GM23338 (cell line): ENCODE measurements at regions not wholly inside any gene's neighbourhood (a gene's known extent, or its start where the extent isn't known, plus 50 kb on each side); places are given as distances from the start of the nearest gene placed in this dataset.

Source experiments
- ATAC-seq: fragments of 200-7000 bp; cut with Tn5 transposase; 3 replicates; pipeline ENCODE4 v1.9.1; 2020
- DNase-seq: peaks from one replicate; pipeline ENCODE4 v3.0.0-alpha.2; 2015; ENCODE audit warnings: low spot score
- H2AFZ ChIP-seq: fragments of 200-600 bp; sonication (generic); 2 replicates; pipeline ENCODE4 v1.8.0; 2016; ENCODE audit warnings: antibody characterized with exemption, mild to moderate bottlenecking, moderate library complexity
- H3F3A ChIP-seq: fragments of 200-600 bp; sonication (generic); replicated peaks from 2 replicates; pipeline ENCODE4 v1.8.0; 2017; ENCODE audit warnings: antibody characterized with exemption, mixed run types, low read depth
- H3K27ac ChIP-seq: fragments of 200-600 bp; sonication (generic); 2 replicates; pipeline ENCODE4 v1.6.1; 2016; ENCODE audit warnings: low read depth
- H3K27me3 ChIP-seq: fragments of 200-600 bp; sonication (generic); 2 replicates; pipeline ENCODE4 v1.8.0; 2016; ENCODE audit warnings: mild to moderate bottlenecking, mixed run types, moderate library complexity; ENCODE audit not compliant: insufficient read depth
- H3K36me3 ChIP-seq: fragments of 200-600 bp; sonication (generic); 2 replicates; pipeline ENCODE4 v1.8.0; 2016; ENCODE audit warnings: mild to moderate bottlenecking; ENCODE audit not compliant: insufficient read depth
- H3K4me1 ChIP-seq: fragments of 200-600 bp; sonication (generic); 2 replicates; pipeline ENCODE4 v1.8.0; 2016; ENCODE audit warnings: mild to moderate bottlenecking, moderate library complexity; ENCODE audit not compliant: insufficient read depth
- H3K4me2 ChIP-seq: fragments of 200-600 bp; sonication (generic); 2 replicates; pipeline ENCODE4 v1.7.1; 2017; ENCODE audit warnings: mixed run types
- H3K4me3 ChIP-seq: fragments of 200-600 bp; sonication (generic); 2 replicates; pipeline ENCODE4 v1.6.1; 2016; ENCODE audit warnings: mixed run types
- H3K79me2 ChIP-seq: fragments of 200-600 bp; sonication (generic); replicated peaks from 2 replicates; pipeline ENCODE4 v1.8.0; 2017; ENCODE audit warnings: mild to moderate bottlenecking; ENCODE audit not compliant: insufficient read depth
- H3K9me2 ChIP-seq: fragments of 200-600 bp; sonication (generic); 2 replicates; pipeline ENCODE4 v1.8.0; 2017; ENCODE audit not compliant: insufficient read depth
- H4K20me1 ChIP-seq: fragments of 200-600 bp; sonication (generic); replicated peaks from 2 replicates; pipeline ENCODE4 v1.8.0; 2017; ENCODE audit warnings: mild to moderate bottlenecking; ENCODE audit not compliant: insufficient read depth
- H3K27ac Mint-ChIP-seq: 2 replicates; pipeline ENCODE4 v1.8.0; 2020; ENCODE audit warnings: inconsistent platforms, mild to moderate bottlenecking, moderate library complexity, mixed read lengths
- H3K27me3 Mint-ChIP-seq: 3 replicates; pipeline ENCODE4 v1.8.0; 2022; ENCODE audit warnings: low read depth, mild to moderate bottlenecking, moderate library complexity, mixed read lengths, inconsistent platforms; ENCODE audit not compliant: insufficient read depth, poor library complexity
- H3K36me3 Mint-ChIP-seq: 3 replicates; pipeline ENCODE4 v1.8.0; 2021; ENCODE audit warnings: low read depth, mild to moderate bottlenecking, inconsistent platforms, moderate library complexity, mixed read lengths
- H3K4me1 Mint-ChIP-seq: 3 replicates; pipeline ENCODE4 v1.8.0; 2020; ENCODE audit warnings: mild to moderate bottlenecking, inconsistent platforms, mixed read lengths
- H3K4me3 Mint-ChIP-seq: 3 replicates; pipeline ENCODE4 v1.8.0; 2021; ENCODE audit warnings: moderate library complexity, mild to moderate bottlenecking, inconsistent platforms, mixed read lengths
- H3K9me3 Mint-ChIP-seq: 3 replicates; pipeline ENCODE4 v1.8.0; 2020; ENCODE audit warnings: moderate library complexity, mild to moderate bottlenecking, inconsistent platforms, mixed read lengths
- CREB1 ChIP-seq: fragments of 250-450 bp; sonication (Bioruptor Pico); IDR thresholded peaks from 2 replicates; pipeline ENCODE4 v1.5.0; 2020; ENCODE audit warnings: low read depth, mild to moderate bottlenecking, moderate library complexity
- EZH2 ChIP-seq: fragments of 200-600 bp; sonication (generic); IDR thresholded peaks from one replicate; pipeline ENCODE4 v1.8.0; 2017; ENCODE audit warnings: antibody characterized with exemption, mild to moderate bottlenecking, low read depth; ENCODE audit not compliant: unreplicated experiment
- EZH2phosphoT487 ChIP-seq: fragments of 200-600 bp; sonication (generic); IDR thresholded peaks from one replicate; pipeline ENCODE4 v1.8.1; 2018; ENCODE audit warnings: antibody characterized with exemption; ENCODE audit not compliant: unreplicated experiment
- JUNB ChIP-seq: IDR thresholded peaks from one replicate; pipeline ENCODE4 v1.6.1; 2016; ENCODE audit warnings: antibody characterized with exemption; ENCODE audit not compliant: unreplicated experiment
- NANOG ChIP-seq: IDR thresholded peaks from 2 replicates; pipeline ENCODE4 v1.6.1; 2016; ENCODE audit warnings: antibody characterized with exemption, borderline replicate concordance
- POLR2AphosphoS5 ChIP-seq: IDR thresholded peaks from 2 replicates; pipeline ENCODE4 v1.6.1; 2016; ENCODE audit warnings: antibody characterized with exemption, low read depth
- STAT1 ChIP-seq: IDR thresholded peaks from one replicate; pipeline ENCODE4 v1.6.1; 2016; ENCODE audit warnings: antibody characterized with exemption; ENCODE audit not compliant: unreplicated experiment
- TF ChIP-seq, protein P1 (sequence below), 2 experiments: fragments of 200-600 bp in 1 of 2; sonication (generic) in 1 of 2; conservative IDR thresholded peaks; 2 replicates each; pipeline versions ENCODE4 v1.5.1 to v1.6.1; 2016 to 2017; ENCODE audit warnings: antibody characterized with exemption in 2 of 2, low read depth in 2 of 2, mild to moderate bottlenecking in 2 of 2, moderate library complexity in 1 of 2
- TF ChIP-seq, protein P2 (sequence below): IDR thresholded peaks from 2 replicates; pipeline ENCODE4 v1.6.1; 2016; ENCODE audit warnings: antibody characterized with exemption
- TF ChIP-seq, protein P3 (sequence below): fragments of 250-450 bp; sonication (Bioruptor Pico); IDR thresholded peaks from 2 replicates; pipeline ENCODE4 v1.5.0; 2020; ENCODE audit warnings: mild to moderate bottlenecking, moderate library complexity
- TF ChIP-seq, protein P4 (sequence below): IDR thresholded peaks from one replicate; pipeline ENCODE4 v1.6.1; 2018; ENCODE audit warnings: antibody characterized with exemption; ENCODE audit not compliant: unreplicated experiment

DNA sequence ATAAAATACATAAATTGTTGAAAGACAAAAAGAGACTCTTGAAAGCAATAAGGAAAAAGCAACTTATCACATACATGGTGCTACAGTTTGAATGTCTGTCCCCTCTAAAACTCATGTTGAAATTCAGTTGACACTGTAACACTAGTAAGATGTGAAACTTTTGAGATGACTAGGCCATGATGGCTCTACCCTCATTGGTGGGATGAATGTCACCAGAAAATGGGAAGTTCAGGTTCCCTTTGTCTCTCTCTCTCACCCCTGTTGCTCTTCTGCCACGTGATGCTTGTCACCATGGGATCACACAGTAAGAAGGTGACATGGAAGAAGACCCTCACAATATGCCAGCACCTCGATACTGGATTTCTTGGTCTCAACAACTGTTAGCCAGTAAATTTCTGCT is 50.3 kb upstream of the SPTLC1 start:
- no peaks in the 10 kb centered on the region for H4K20me1 ChIP-seq
- H3K27me3 ChIP-seq: no peaks in the 10 kb centered on the region
- no peak for ATAC-seq
- no peaks in the 10 kb centered on the region for H3K9me3 Mint-ChIP-seq
- no peaks in the 10 kb centered on the region; the same call in 1 of the 2 replicates for H3K9me2 ChIP-seq
- H3F3A ChIP-seq: no peaks in the 10 kb centered on the region
- H3K27ac Mint-ChIP-seq: no peak overlapping the region
- H3K27ac ChIP-seq: no peak overlapping the region
- H3K4me2 ChIP-seq: no peak overlapping the region
- H3K4me3 ChIP-seq: no peak overlapping the region
- H3K4me1 Mint-ChIP-seq: no peaks in the 10 kb centered on the region
- no peak for DNase-seq
- no peak overlapping the region for H3K4me3 Mint-ChIP-seq
- H2AFZ ChIP-seq: no peak overlapping the region
- no peaks in the 10 kb centered on the region; the same call in 2 of the 3 replicates for H3K36me3 Mint-ChIP-seq
- no peaks in the 10 kb centered on the region for H3K79me2 ChIP-seq
- peaks cover 4% of the 10 kb centered on the region for H3K27me3 Mint-ChIP-seq
- no peaks in the 10 kb centered on the region for H3K36me3 ChIP-seq
- TF ChIP-seq POLR2AphosphoS5: no peak
- no peak for TF ChIP-seq EZH2phosphoT487
- TF ChIP-seq, protein P1, sequence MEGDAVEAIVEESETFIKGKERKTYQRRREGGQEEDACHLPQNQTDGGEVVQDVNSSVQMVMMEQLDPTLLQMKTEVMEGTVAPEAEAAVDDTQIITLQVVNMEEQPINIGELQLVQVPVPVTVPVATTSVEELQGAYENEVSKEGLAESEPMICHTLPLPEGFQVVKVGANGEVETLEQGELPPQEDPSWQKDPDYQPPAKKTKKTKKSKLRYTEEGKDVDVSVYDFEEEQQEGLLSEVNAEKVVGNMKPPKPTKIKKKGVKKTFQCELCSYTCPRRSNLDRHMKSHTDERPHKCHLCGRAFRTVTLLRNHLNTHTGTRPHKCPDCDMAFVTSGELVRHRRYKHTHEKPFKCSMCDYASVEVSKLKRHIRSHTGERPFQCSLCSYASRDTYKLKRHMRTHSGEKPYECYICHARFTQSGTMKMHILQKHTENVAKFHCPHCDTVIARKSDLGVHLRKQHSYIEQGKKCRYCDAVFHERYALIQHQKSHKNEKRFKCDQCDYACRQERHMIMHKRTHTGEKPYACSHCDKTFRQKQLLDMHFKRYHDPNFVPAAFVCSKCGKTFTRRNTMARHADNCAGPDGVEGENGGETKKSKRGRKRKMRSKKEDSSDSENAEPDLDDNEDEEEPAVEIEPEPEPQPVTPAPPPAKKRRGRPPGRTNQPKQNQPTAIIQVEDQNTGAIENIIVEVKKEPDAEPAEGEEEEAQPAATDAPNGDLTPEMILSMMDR (conservative IDR thresholded peaks at IDR 0.05; ENCODE audit: low read depth in 2 of 2): no peak
- TF ChIP-seq, protein P2, sequence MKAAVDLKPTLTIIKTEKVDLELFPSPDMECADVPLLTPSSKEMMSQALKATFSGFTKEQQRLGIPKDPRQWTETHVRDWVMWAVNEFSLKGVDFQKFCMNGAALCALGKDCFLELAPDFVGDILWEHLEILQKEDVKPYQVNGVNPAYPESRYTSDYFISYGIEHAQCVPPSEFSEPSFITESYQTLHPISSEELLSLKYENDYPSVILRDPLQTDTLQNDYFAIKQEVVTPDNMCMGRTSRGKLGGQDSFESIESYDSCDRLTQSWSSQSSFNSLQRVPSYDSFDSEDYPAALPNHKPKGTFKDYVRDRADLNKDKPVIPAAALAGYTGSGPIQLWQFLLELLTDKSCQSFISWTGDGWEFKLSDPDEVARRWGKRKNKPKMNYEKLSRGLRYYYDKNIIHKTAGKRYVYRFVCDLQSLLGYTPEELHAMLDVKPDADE: no peak
- no peak for TF ChIP-seq JUNB
- no peak for TF ChIP-seq NANOG
- no peak for TF ChIP-seq STAT1
- TF ChIP-seq, protein P3, sequence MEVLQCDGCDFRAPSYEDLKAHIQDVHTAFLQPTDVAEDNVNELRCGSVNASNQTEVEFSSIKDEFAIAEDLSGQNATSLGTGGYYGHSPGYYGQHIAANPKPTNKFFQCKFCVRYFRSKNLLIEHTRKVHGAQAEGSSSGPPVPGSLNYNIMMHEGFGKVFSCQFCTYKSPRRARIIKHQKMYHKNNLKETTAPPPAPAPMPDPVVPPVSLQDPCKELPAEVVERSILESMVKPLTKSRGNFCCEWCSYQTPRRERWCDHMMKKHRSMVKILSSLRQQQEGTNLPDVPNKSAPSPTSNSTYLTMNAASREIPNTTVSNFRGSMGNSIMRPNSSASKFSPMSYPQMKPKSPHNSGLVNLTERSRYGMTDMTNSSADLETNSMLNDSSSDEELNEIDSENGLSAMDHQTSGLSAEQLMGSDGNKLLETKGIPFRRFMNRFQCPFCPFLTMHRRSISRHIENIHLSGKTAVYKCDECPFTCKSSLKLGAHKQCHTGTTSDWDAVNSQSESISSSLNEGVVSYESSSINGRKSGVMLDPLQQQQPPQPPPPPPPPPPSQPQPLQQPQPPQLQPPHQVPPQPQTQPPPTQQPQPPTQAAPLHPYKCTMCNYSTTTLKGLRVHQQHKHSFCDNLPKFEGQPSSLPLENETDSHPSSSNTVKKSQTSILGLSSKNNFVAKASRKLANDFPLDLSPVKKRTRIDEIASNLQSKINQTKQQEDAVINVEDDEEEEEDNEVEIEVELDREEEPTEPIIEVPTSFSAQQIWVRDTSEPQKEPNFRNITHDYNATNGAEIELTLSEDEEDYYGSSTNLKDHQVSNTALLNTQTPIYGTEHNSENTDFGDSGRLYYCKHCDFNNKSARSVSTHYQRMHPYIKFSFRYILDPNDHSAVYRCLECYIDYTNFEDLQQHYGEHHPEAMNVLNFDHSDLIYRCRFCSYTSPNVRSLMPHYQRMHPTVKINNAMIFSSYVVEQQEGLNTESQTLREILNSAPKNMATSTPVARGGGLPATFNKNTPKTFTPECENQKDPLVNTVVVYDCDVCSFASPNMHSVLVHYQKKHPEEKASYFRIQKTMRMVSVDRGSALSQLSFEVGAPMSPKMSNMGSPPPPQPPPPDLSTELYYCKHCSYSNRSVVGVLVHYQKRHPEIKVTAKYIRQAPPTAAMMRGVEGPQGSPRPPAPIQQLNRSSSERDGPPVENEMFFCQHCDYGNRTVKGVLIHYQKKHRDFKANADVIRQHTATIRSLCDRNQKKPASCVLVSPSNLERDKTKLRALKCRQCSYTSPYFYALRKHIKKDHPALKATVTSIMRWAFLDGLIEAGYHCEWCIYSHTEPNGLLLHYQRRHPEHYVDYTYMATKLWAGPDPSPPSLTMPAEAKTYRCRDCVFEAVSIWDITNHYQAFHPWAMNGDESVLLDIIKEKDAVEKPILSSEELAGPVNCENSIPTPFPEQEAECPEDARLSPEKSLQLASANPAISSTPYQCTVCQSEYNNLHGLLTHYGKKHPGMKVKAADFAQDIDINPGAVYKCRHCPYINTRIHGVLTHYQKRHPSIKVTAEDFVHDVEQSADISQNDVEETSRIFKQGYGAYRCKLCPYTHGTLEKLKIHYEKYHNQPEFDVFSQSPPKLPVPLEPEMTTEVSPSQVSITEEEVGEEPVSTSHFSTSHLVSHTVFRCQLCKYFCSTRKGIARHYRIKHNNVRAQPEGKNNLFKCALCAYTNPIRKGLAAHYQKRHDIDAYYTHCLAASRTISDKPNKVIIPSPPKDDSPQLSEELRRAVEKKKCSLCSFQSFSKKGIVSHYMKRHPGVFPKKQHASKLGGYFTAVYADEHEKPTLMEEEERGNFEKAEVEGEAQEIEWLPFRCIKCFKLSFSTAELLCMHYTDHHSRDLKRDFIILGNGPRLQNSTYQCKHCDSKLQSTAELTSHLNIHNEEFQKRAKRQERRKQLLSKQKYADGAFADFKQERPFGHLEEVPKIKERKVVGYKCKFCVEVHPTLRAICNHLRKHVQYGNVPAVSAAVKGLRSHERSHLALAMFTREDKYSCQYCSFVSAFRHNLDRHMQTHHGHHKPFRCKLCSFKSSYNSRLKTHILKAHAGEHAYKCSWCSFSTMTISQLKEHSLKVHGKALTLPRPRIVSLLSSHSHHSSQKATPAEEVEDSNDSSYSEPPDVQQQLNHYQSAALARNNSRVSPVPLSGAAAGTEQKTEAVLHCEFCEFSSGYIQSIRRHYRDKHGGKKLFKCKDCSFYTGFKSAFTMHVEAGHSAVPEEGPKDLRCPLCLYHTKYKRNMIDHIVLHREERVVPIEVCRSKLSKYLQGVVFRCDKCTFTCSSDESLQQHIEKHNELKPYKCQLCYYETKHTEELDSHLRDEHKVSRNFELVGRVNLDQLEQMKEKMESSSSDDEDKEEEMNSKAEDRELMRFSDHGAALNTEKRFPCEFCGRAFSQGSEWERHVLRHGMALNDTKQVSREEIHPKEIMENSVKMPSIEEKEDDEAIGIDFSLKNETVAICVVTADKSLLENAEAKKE (CRISPR knock-in tag): no peak
- TF ChIP-seq CREB1 (CRISPR knock-in tag): no peak
- no peak for TF ChIP-seq EZH2
- TF ChIP-seq, protein P4, sequence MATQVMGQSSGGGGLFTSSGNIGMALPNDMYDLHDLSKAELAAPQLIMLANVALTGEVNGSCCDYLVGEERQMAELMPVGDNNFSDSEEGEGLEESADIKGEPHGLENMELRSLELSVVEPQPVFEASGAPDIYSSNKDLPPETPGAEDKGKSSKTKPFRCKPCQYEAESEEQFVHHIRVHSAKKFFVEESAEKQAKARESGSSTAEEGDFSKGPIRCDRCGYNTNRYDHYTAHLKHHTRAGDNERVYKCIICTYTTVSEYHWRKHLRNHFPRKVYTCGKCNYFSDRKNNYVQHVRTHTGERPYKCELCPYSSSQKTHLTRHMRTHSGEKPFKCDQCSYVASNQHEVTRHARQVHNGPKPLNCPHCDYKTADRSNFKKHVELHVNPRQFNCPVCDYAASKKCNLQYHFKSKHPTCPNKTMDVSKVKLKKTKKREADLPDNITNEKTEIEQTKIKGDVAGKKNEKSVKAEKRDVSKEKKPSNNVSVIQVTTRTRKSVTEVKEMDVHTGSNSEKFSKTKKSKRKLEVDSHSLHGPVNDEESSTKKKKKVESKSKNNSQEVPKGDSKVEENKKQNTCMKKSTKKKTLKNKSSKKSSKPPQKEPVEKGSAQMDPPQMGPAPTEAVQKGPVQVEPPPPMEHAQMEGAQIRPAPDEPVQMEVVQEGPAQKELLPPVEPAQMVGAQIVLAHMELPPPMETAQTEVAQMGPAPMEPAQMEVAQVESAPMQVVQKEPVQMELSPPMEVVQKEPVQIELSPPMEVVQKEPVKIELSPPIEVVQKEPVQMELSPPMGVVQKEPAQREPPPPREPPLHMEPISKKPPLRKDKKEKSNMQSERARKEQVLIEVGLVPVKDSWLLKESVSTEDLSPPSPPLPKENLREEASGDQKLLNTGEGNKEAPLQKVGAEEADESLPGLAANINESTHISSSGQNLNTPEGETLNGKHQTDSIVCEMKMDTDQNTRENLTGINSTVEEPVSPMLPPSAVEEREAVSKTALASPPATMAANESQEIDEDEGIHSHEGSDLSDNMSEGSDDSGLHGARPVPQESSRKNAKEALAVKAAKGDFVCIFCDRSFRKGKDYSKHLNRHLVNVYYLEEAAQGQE: no peak
- H3K4me1 ChIP-seq: no peaks in the 10 kb centered on the region
